ENCODE measurements at regions not wholly inside any gene's neighbourhood (a gene's known extent, or its start where the extent isn't known, plus 50 kb on each side); places are given as distances from the start of the nearest gene placed in this dataset.
"Not testable (repeated sequence)": the region's sequence is repeated elsewhere in the genome, so short reads cannot be mapped to it uniquely, and the experiment has no call there.

- TF ChIP-seq, protein P1, sequence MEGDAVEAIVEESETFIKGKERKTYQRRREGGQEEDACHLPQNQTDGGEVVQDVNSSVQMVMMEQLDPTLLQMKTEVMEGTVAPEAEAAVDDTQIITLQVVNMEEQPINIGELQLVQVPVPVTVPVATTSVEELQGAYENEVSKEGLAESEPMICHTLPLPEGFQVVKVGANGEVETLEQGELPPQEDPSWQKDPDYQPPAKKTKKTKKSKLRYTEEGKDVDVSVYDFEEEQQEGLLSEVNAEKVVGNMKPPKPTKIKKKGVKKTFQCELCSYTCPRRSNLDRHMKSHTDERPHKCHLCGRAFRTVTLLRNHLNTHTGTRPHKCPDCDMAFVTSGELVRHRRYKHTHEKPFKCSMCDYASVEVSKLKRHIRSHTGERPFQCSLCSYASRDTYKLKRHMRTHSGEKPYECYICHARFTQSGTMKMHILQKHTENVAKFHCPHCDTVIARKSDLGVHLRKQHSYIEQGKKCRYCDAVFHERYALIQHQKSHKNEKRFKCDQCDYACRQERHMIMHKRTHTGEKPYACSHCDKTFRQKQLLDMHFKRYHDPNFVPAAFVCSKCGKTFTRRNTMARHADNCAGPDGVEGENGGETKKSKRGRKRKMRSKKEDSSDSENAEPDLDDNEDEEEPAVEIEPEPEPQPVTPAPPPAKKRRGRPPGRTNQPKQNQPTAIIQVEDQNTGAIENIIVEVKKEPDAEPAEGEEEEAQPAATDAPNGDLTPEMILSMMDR (IDR thresholded peaks at IDR 0.05; ENCODE audit: low read depth, low read length) = no peak
- in situ Hi-C loops (cut with HindIII; ENCODE audit: low sequenced_read_pairs) = no loop called here
- H3K4me3 ChIP-seq (ENCODE audit: low read depth, low read length) = no peak overlapping the region
- peak; percentile 46 for DNase-seq (ENCODE audit: low read depth, low spot score)
These were observed 50.7 kb upstream of the NIPA1 start for GRCh38 chr15:22735781-22736180.

GRCh38 chr15:22736200-22736599, 50.2 kb upstream of the NIPA1 start:
- H3K4me3 ChIP-seq (ENCODE audit: low read depth, low read length); in situ Hi-C loops (cut with HindIII; ENCODE audit: low sequenced_read_pairs); DNase-seq (ENCODE audit: low read depth, low spot score): not testable (repeated sequence)
